Lower lobe of right lung (tissue), 2 donors: ENCODE measurements at regions not wholly inside any gene's neighbourhood (a gene's known extent, or its start where the extent isn't known, plus 50 kb on each side); places are given as distances from the start of the nearest gene placed in this dataset.

Experiments
- ATAC-seq, 2 donors: fragments of 200-7000 bp; cut with Tn5 transposase; one replicate each; pipeline ENCODE4 v1.9.1; 2020 to 2022; ENCODE audit warnings: mild to moderate bottlenecking in 2 of 2, moderate library complexity in 2 of 2
- DNase-seq: peaks from one replicate; pipeline ENCODE4 v3.0.0-alpha.2; 2020
- H3K27ac ChIP-seq: fragments of 200-600 bp; one replicate; pipeline ENCODE4 v1.8.0; 2022
- H3K27me3 ChIP-seq: fragments of 200-600 bp; one replicate; pipeline ENCODE4 v1.8.0; 2022; ENCODE audit warnings: low read depth
- H3K36me3 ChIP-seq: fragments of 200-600 bp; one replicate; pipeline ENCODE4 v1.8.0; 2022; ENCODE audit warnings: mild to moderate bottlenecking
- H3K4me1 ChIP-seq: fragments of 200-600 bp; one replicate; pipeline ENCODE4 v1.8.0; 2022
- H3K4me3 ChIP-seq: fragments of 200-600 bp; one replicate; pipeline ENCODE4 v1.8.0; 2022; ENCODE audit warnings: mild to moderate bottlenecking
- H3K9me3 ChIP-seq: fragments of 200-600 bp; one replicate; pipeline ENCODE4 v1.8.0; 2022
- intact Hi-C: fragments of 100-400 bp; cut with DNase I; formaldehyde crosslinking; loops from one replicate; pipeline ENCODE4 v1.11.0; 2022
- TF ChIP-seq, protein P1 (sequence below): fragments of 200-600 bp; IDR thresholded peaks from one replicate; pipeline ENCODE4 v1.8.0; 2022; ENCODE audit warnings: antibody characterized with exemption, mild to moderate bottlenecking
- donor health status: DM: no; HTN: yes; CAD: no; lungs with severe emphysema.

DNA sequence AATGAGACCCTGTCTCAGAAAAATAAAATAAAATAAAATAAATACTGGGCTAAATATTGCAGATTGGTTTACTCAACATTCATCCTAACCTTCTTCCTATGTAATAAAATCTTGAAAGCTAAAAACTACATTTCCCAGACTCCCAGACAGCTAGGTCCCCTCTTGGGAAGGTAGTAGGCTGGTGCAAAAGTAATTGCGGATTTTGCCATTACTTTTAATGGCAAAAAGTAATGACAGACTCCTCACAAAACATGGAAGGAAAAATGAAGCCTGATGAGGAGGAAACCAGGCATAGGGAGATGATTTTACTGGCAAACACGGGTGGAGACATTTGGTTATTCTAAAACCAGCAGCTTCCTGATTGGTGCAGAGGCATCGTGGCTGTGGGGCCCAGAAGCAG lies 70.6 kb upstream of the E2F3 start:
- intact Hi-C loops, result no loop called here
- H3K4me3 ChIP-seq, result no peak overlapping the region
- H3K4me1 ChIP-seq, result peaks cover under 1% of the 10 kb centered on the region
- H3K9me3 ChIP-seq, result no peaks in the 10 kb centered on the region
- TF ChIP-seq, protein P1, sequence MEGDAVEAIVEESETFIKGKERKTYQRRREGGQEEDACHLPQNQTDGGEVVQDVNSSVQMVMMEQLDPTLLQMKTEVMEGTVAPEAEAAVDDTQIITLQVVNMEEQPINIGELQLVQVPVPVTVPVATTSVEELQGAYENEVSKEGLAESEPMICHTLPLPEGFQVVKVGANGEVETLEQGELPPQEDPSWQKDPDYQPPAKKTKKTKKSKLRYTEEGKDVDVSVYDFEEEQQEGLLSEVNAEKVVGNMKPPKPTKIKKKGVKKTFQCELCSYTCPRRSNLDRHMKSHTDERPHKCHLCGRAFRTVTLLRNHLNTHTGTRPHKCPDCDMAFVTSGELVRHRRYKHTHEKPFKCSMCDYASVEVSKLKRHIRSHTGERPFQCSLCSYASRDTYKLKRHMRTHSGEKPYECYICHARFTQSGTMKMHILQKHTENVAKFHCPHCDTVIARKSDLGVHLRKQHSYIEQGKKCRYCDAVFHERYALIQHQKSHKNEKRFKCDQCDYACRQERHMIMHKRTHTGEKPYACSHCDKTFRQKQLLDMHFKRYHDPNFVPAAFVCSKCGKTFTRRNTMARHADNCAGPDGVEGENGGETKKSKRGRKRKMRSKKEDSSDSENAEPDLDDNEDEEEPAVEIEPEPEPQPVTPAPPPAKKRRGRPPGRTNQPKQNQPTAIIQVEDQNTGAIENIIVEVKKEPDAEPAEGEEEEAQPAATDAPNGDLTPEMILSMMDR, result no peak
- H3K27me3 ChIP-seq, result peaks cover 5% of the 10 kb centered on the region
- H3K36me3 ChIP-seq, result no peaks in the 10 kb centered on the region
- DNase-seq (no peak), ATAC-seq (no peak)
- no peak overlapping the region for H3K27ac ChIP-seq

DNA sequence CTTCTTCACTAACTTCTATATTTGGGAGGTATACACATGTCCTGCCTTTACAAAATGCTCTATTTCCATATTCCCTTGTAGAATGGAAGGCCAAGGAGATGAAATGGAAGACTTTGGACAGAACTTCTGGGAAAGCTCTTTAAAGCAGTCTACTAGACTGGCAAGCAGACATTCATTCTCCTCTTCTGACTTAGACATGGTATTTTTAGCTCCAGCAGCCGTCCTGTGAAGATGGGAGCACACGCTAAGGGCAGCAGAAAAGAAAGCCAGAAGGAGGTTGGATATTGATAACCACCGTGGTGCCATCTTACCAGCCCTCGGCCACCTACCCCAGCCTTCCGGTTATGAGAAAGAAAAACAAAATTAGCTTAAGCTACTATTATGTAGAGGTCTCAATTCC lies 70.1 kb upstream of the E2F3 start:
- DNase-seq, result no peak
- TF ChIP-seq, protein P1, result no peak
- intact Hi-C loops, result no loop called here
- Histone ChIP-seq H3K27me3 (peaks cover 5% of the 10 kb centered on the region), H3K4me1 (no peaks in the 10 kb centered on the region), H3K36me3 (no peaks in the 10 kb centered on the region), H3K27ac (no peak overlapping the region), H3K4me3 (no peak overlapping the region), H3K9me3 (no peaks in the 10 kb centered on the region)
- no peak for ATAC-seq

DNA sequence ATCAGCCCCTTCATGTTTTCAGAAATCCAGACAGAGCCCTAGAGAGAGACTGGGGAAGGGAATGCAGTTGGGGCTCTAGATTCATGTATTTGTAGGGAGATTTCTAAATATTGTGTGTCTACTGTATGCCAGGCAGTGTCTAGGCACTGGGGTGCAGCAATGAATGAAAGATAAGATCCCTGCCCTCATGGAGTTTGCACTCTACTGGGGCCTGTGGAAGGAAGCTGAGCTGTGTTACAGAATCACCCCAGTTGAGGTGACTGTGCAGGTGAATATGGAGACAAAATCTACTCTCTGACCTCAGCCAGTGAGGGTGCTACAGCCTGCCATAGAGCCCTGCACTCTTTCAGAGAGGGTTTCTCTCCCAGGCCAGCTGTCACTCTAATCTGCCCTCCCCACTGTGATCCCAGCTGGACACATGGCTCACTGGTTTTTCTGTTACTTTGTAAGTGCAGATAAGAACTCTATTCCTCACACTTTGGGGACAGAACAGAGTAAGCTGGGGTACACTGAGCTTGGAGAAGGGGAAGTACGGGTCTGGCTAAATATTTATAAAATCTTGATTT lies 69.2 kb upstream of the E2F3 start:
- ATAC-seq, result no peak
- TF ChIP-seq, protein P1, result no peak
- no peak overlapping the region for H3K4me3 ChIP-seq
- no peaks in the 10 kb centered on the region for H3K4me1 ChIP-seq
- no peaks in the 10 kb centered on the region for H3K36me3 ChIP-seq
- H3K27me3 ChIP-seq, result peaks cover 5% of the 10 kb centered on the region
- intact Hi-C loops, result no loop called here
- H3K9me3 ChIP-seq, result no peaks in the 10 kb centered on the region
- H3K27ac ChIP-seq, result no peak overlapping the region
- no peak for DNase-seq

DNA sequence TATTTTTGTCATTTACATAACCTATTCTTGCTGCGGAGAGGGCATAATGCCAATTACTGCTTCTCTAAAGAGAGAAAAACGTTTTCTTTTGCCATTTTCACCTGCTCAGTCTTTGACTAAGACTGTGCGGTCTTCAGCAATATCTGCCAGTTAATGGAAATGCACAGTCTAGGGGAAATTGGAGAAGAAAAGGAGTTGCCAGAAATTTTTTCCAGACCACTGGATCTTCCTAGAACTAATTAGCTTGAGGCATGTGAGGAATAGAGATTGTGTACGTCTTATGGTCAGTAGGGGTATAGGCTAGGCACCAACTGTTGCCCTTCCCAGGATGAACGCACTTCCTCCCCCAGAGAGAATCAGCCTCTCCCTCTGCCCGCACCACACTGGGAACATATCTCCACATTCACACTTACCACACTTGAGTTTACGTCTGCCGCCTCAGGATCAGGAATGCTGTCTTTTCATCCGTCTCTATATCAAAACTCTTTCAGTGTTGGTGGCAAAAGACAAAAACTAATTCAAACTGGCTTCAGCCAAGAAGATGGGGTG lies 67.9 kb upstream of the E2F3 start:
- no peaks in the 10 kb centered on the region for H3K9me3 ChIP-seq
- H3K36me3 ChIP-seq, result no peaks in the 10 kb centered on the region
- H3K4me3 ChIP-seq, result no peak overlapping the region
- no peak for ATAC-seq
- intact Hi-C loops, result no loop called here
- peaks cover 5% of the 10 kb centered on the region for H3K27me3 ChIP-seq
- no peaks in the 10 kb centered on the region for H3K4me1 ChIP-seq
- no peak overlapping the region for H3K27ac ChIP-seq
- DNase-seq, result no peak
- TF ChIP-seq, protein P1, result no peak

DNA sequence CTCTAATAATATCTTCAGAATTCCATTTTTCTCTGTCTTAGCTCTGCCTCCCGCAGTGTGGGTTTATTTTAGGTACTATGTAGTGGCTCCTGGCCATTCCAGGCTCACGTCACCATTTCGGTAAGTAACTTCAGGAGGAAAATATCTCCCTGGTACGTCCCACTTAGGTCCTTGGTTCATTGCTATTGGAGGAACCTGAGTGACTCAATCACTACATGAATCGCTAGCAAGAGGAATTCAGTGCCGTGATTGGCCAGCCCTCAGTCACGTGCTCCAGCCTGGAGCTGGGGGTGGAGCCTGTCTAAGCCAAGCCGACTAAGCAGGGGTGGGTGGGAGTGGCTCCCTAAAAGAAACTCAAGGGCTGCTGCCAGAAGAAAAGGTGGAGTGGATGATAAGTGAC lies 67.3 kb upstream of the E2F3 start:
- intact Hi-C loops, result no loop called here
- Histone ChIP-seq H3K36me3 (no peaks in the 10 kb centered on the region), H3K4me3 (no peak overlapping the region), H3K27me3 (peaks cover 5% of the 10 kb centered on the region), H3K4me1 (no peaks in the 10 kb centered on the region), H3K9me3 (no peaks in the 10 kb centered on the region), H3K27ac (no peak overlapping the region)
- TF ChIP-seq, protein P1, result no peak
- DNase-seq (no peak), ATAC-seq (no peak)
